Thyroid gland (tissue), 4 donors: ENCODE measurements at regions not wholly inside any gene's neighbourhood (a gene's known extent, or its start where the extent isn't known, plus 50 kb on each side); places are given as distances from the start of the nearest gene placed in this dataset.
A peak's percentile ranks its signal among the peaks of the same experiment; 100 is the strongest.

Source experiments
- DNase-seq, 2 donors: peaks; one replicate each; pipeline ENCODE4 v3.0.0-alpha.2; 2019
- H3K27ac ChIP-seq, 3 donors: fragments of 200-600 bp; sonication (generic); 1 replicate in 2 of 3; 2 replicates in 1 of 3; pipeline ENCODE4 v1.5.1; 2016 to 2019; ENCODE audit warnings: mild to moderate bottlenecking in 1 of 3, moderate library complexity in 1 of 3
- H3K27me3 ChIP-seq: fragments of 200-600 bp; sonication (generic); one replicate; pipeline ENCODE4 v1.5.1; 2019
- H3K36me3 ChIP-seq, 2 donors: fragments of 200-600 bp; sonication (generic); one replicate each; pipeline ENCODE4 v1.5.1; 2016 to 2019
- H3K4me1 ChIP-seq, 2 donors: fragments of 200-600 bp; sonication (generic); one replicate each; pipeline ENCODE4 v1.5.1; 2017 to 2019
- H3K4me3 ChIP-seq, 3 donors: fragments of 200-600 bp; sonication (generic); replicated peaks in 1 of 3; 1 replicate in 2 of 3; 2 replicates in 1 of 3; pipeline ENCODE4 v1.5.1; 2016; ENCODE audit warnings: mild to moderate bottlenecking in 1 of 3
- H3K9me3 ChIP-seq: fragments of 200-600 bp; sonication (generic); one replicate; pipeline ENCODE4 v1.5.1; 2017
- POLR2A ChIP-seq, 2 donors: fragments of 450-650 bp; IDR thresholded peaks; one replicate each; pipeline ENCODE4 v1.6.1; 2017; ENCODE audit warnings: antibody characterized with exemption in 2 of 2, mild to moderate bottlenecking in 2 of 2, moderate library complexity in 1 of 2
- WGBS, 2 donors: methylation state at CpG; one replicate each; pipeline ENCODE4 v1.1.5; 2017; 5-methylcytosine and 5-hydroxymethylcytosine counted together
- intact Hi-C: fragments of 100-400 bp; cut with DNase I; formaldehyde crosslinking; loops from one replicate; pipeline ENCODE4 v1.15.1; 2023
- TF ChIP-seq, protein P1 (sequence below), 6 experiments: fragments of 200-600 bp in 3 of 6; fragments of 450-650 bp in 3 of 6; sonication (generic) in 3 of 6; IDR thresholded peaks; one replicate each; pipeline ENCODE4 v1.5.1; 2016 to 2019; ENCODE audit warnings: antibody characterized with exemption in 6 of 6, mild to moderate bottlenecking in 2 of 6, inconsistent platforms in 1 of 6, moderate library complexity in 1 of 6

GRCh38 chr7:131911112-131911511, 354.7 kb upstream of the PODXL start:
- Histone ChIP-seq H3K9me3 (no peaks in the 10 kb centered on the region), H3K4me1 (peaks cover 0 to 5% of the 10 kb centered on the region in 2 donors), H3K27ac (no peak overlapping the region), H3K4me3 (no peak overlapping the region), H3K36me3 (no peaks in the 10 kb centered on the region), H3K27me3 (peaks cover 3% of the 10 kb centered on the region)
- intact Hi-C loops, result no loop called here
- TF ChIP-seq POLR2A (IDR thresholded peaks at IDR 0.05), result no peak
- TF ChIP-seq, protein P1, sequence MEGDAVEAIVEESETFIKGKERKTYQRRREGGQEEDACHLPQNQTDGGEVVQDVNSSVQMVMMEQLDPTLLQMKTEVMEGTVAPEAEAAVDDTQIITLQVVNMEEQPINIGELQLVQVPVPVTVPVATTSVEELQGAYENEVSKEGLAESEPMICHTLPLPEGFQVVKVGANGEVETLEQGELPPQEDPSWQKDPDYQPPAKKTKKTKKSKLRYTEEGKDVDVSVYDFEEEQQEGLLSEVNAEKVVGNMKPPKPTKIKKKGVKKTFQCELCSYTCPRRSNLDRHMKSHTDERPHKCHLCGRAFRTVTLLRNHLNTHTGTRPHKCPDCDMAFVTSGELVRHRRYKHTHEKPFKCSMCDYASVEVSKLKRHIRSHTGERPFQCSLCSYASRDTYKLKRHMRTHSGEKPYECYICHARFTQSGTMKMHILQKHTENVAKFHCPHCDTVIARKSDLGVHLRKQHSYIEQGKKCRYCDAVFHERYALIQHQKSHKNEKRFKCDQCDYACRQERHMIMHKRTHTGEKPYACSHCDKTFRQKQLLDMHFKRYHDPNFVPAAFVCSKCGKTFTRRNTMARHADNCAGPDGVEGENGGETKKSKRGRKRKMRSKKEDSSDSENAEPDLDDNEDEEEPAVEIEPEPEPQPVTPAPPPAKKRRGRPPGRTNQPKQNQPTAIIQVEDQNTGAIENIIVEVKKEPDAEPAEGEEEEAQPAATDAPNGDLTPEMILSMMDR (IDR thresholded peaks at IDR 0.05), result no peak
- no peak for DNase-seq
- WGBS, 2 donors, result 65 to 79% methylated on average over 2 of the region's 2 CpGs

DNA sequence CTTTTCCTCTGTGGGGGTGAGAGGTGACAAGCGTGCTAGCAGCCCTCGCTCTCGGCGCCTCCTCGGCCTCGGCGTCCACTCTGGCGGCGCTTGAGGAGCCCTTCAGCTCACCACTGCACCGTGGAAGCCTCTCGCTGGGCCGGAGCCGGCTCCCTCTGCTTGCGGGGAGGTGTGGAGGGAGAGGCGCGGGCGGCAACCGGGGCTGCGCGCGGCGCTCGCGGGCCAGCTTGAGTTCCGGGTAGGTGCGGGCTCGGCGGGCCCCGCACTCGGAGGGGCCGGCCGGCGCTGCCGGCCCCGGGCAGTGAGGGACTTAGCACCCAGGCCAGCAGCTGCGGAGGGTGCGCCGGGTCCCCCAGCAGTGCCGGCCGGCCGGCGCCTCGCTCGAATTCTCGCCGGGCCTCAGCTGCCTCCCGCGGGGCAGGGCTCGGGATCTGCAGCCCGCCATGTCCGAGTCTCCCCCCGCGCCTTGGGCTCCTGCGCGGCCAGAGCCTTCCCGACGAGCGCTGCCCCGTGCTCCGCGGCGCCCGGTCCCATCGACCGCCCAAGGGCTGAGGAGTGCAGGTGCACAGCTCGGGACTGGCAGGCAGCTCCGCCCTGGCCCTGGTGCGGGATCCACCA, 352.8 kb upstream of the PODXL start:
- peaks cover 0 to 5% of the 10 kb centered on the region in 2 donors for H3K4me1 ChIP-seq
- H3K27me3 ChIP-seq, result peaks cover 3% of the 10 kb centered on the region
- no peak overlapping the region for H3K4me3 ChIP-seq
- WGBS, 2 donors, result 15 to 19% methylated on average over 11 to 14 of the region's 68 CpGs
- no peaks in the 10 kb centered on the region for H3K36me3 ChIP-seq
- intact Hi-C loops, result no loop called here
- H3K27ac ChIP-seq, result no peak overlapping the region
- TF ChIP-seq POLR2A (IDR thresholded peaks at IDR 0.05), result no peak
- TF ChIP-seq, protein P1 (IDR thresholded peaks at IDR 0.05), result no peak
- no peaks in the 10 kb centered on the region for H3K9me3 ChIP-seq
- DNase-seq, result peak; percentile 6 to 20

DNA sequence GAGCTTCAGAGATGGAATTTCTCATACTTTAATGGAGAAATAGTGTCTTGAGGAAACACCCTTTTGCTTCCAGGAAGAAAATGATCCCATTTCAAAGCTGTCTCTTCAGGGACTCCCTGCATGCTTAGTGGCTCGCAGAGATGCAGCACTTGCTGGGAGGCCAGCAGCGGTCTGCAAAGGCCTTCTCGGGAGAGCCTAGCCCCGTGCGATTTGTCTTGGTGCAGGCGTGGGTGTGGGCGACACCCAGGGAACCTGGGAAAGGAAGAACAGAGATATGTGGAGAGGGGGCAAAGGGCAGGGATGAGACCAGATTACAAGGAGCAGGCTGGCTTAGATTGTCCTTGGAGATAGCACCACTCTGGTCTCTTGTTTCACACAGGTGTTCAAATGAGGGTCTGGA, 352.3 kb upstream of the PODXL start:
- H3K27me3 ChIP-seq, result peaks cover 3% of the 10 kb centered on the region
- no peaks in the 10 kb centered on the region for H3K36me3 ChIP-seq
- no peak for DNase-seq
- intact Hi-C loops, result no loop called here
- no peak overlapping the region for H3K27ac ChIP-seq
- no peaks in the 10 kb centered on the region for H3K9me3 ChIP-seq
- 75 to 85% methylated on average over 7 of the region's 7 CpGs for WGBS, 2 donors
- peaks cover 0 to 5% of the 10 kb centered on the region in 2 donors for H3K4me1 ChIP-seq
- no peak overlapping the region for H3K4me3 ChIP-seq
- TF ChIP-seq, protein P1 (IDR thresholded peaks at IDR 0.05), result no peak
- no peak for TF ChIP-seq POLR2A (IDR thresholded peaks at IDR 0.05)

DNA sequence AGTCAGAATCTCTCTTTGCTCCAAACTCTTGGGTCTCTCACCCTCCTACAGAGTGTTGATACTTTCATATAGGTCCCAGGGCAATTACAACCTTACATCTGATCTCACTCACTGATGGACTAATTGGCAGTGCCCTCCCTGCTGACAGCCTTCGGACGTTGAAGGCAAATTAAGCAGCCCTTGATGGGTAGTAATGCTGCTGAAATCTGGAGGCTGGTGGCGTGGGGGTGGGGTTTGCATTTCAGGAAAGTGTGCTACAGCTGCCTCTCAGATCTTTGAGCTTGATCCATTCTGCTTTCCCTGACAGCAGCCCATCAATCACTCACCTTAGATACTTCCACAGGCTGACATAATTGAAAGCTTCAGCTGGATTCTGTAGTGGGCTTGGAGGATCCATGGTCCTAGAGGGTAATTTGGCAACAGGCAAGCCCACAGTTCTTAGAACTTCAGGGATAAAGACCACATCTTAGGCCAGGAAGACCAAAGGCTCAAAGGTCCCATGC, 349.1 kb upstream of the PODXL start:
- peaks cover 3% of the 10 kb centered on the region for H3K27me3 ChIP-seq
- intact Hi-C loops, result no loop called here
- 58 to 64% methylated on average over 3 of the region's 3 CpGs for WGBS, 2 donors
- H3K9me3 ChIP-seq, result no peaks in the 10 kb centered on the region
- TF ChIP-seq, protein P1 (IDR thresholded peaks at IDR 0.05), result no peak
- no peak for TF ChIP-seq POLR2A (IDR thresholded peaks at IDR 0.05)
- H3K36me3 ChIP-seq, result no peaks in the 10 kb centered on the region
- H3K4me1 ChIP-seq, result peaks cover 0 to 5% of the 10 kb centered on the region in 2 donors
- no peak for DNase-seq
- no peak overlapping the region for H3K27ac ChIP-seq
- H3K4me3 ChIP-seq, result no peak overlapping the region

DNA sequence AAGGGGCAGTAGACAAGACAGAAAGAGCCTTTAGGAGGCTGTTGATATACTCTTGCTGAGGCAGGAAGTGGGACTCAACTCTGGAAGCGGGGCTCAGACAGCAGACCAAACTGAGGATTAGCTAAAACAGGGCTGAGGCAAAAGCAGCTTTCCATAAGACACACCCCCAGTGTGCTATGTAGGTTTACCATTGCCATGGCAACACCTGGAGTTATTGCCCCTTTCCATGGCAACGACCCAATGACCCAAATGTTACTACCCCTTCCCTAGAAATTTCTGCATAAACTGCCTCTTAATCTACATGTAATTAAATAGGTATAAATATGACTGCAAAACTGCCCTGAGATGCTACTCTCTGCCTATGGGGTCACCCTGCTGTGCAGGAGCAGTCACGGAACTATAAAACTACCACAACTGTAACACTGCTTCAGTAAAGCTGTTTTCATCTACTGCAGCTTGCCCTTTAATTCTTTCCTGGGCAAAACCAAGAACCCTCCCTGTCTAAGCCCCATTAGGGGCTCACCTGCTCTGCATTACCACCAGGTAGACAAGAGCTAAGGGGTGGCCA, 348.4 kb upstream of the PODXL start:
- Histone ChIP-seq H3K27ac (no peak overlapping the region), H3K4me1 (peaks cover 0 to 5% of the 10 kb centered on the region in 2 donors), H3K9me3 (no peaks in the 10 kb centered on the region), H3K36me3 (no peaks in the 10 kb centered on the region), H3K4me3 (no peak overlapping the region), H3K27me3 (peaks cover 3% of the 10 kb centered on the region)
- WGBS, 2 donors, result 62 to 63% methylated on average over 3 of the region's 3 CpGs
- intact Hi-C loops, result no loop called here
- TF ChIP-seq, protein P1 (IDR thresholded peaks at IDR 0.05), result no peak
- no peak for TF ChIP-seq POLR2A (IDR thresholded peaks at IDR 0.05)
- no peak for DNase-seq
